Mucosa of descending colon (tissue), 3 donors: ENCODE measurements at regions not wholly inside any gene's neighbourhood (a gene's known extent, or its start where the extent isn't known, plus 50 kb on each side); places are given as distances from the start of the nearest gene placed in this dataset.

Experiments
- ATAC-seq: fragments of 200-7000 bp; cut with Tn5 transposase; one replicate; pipeline ENCODE4 v1.9.1; 2020; ENCODE audit warnings: mild to moderate bottlenecking, moderate library complexity
- DNase-seq, 3 donors: peaks; one replicate each; pipeline ENCODE4 v3.0.0-alpha.2; 2020
- H3K36me3 ChIP-seq: fragments of 200-600 bp; one replicate; pipeline ENCODE4 v1.8.0; 2021; ENCODE audit warnings: low read depth, mild to moderate bottlenecking
- H3K4me1 ChIP-seq: fragments of 200-600 bp; one replicate; pipeline ENCODE4 v1.8.0; 2021; ENCODE audit warnings: low read depth, mild to moderate bottlenecking
- H3K4me3 ChIP-seq: fragments of 200-600 bp; one replicate; pipeline ENCODE4 v1.8.0; 2021; ENCODE audit warnings: mild to moderate bottlenecking
- H3K9me3 ChIP-seq: fragments of 200-600 bp; one replicate; pipeline ENCODE4 v1.8.0; 2021; ENCODE audit warnings: mild to moderate bottlenecking
- intact Hi-C, 2 donors: fragments of 100-400 bp; cut with DNase I in 1 of 2; cut with micrococcal nuclease in 1 of 2; formaldehyde crosslinking; loops; one replicate each; pipeline versions ENCODE4 v1.11.0 to v1.11.1; 2022; cut with DNase I, micrococcal nuclease
- TF ChIP-seq, protein P1 (sequence below): fragments of 200-600 bp; IDR thresholded peaks from one replicate; pipeline ENCODE4 v1.8.0; 2022; ENCODE audit warnings: antibody characterized with exemption, mild to moderate bottlenecking
- donor health status: DM: no; HTN: no; CAD: no; lungs with moderate emphysema.
- donor health status: DM: no; HTN: no; CAD: no.
- donor health status: DM: no; HTN: yes; CAD: no.

DNA sequence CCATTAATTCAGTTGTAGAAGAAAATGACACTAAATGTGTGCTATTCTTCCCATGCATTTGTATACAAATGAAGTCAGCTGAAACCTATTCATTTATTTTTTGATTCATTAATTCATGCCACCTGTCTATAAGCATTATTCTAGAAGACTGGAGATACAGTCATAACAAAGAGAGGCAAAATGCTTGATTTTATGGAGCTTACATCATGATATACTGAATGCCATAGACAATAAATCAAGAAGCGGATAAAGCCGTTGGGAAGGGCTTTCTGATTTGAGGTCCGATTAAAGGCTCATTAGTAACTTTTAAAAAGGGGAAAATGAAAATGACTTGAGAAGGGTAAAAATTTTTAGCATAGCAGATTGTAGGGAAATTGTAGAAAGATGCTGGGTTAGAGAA, 494.9 kb downstream of the RERGL start:
- DNase-seq, result no peak
- Histone ChIP-seq H3K4me3 (no peak overlapping the region), H3K36me3 (no peaks in the 10 kb centered on the region), H3K9me3 (no peaks in the 10 kb centered on the region), H3K4me1 (no peaks in the 10 kb centered on the region)
- TF ChIP-seq, protein P1, sequence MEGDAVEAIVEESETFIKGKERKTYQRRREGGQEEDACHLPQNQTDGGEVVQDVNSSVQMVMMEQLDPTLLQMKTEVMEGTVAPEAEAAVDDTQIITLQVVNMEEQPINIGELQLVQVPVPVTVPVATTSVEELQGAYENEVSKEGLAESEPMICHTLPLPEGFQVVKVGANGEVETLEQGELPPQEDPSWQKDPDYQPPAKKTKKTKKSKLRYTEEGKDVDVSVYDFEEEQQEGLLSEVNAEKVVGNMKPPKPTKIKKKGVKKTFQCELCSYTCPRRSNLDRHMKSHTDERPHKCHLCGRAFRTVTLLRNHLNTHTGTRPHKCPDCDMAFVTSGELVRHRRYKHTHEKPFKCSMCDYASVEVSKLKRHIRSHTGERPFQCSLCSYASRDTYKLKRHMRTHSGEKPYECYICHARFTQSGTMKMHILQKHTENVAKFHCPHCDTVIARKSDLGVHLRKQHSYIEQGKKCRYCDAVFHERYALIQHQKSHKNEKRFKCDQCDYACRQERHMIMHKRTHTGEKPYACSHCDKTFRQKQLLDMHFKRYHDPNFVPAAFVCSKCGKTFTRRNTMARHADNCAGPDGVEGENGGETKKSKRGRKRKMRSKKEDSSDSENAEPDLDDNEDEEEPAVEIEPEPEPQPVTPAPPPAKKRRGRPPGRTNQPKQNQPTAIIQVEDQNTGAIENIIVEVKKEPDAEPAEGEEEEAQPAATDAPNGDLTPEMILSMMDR, result no peak
- ATAC-seq, result no peak
- intact Hi-C loops, result no loop called here

DNA sequence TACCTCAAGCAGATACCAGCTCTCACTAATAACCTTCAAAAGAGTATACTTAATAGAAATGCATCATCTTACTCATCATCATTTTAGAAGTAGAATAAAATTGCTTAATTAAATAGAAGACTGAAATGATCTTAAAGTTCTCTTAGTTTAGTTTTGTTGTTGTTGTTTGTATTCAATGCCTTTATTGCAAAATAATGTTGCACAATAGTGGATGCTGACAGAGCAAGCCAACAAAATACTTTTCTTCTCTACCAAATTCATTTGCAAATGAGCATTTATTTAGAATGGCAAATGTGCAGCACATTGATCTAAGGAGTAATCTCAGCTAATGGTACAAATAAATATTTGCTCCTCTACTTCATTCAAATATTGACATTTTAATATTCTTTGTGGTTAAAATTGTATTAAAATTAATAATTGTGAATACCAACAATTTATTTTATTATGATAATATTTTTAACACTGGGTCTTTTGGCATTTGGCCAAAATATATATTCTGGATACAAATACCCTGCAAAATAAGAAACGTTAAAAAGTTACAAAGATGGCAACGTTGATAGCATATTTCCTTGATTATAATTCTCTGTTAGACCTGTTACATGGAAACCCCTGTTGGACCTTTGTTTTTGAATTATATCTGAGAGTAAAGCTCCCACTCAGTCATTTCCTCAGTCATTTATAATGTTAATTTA, 496.1 kb downstream of the RERGL start:
- Histone ChIP-seq H3K4me3 (no peak overlapping the region), H3K36me3 (no peaks in the 10 kb centered on the region), H3K9me3 (no peaks in the 10 kb centered on the region), H3K4me1 (no peaks in the 10 kb centered on the region)
- intact Hi-C loops, result no loop called here
- TF ChIP-seq, protein P1, result no peak
- no peak for DNase-seq
- no peak for ATAC-seq

DNA sequence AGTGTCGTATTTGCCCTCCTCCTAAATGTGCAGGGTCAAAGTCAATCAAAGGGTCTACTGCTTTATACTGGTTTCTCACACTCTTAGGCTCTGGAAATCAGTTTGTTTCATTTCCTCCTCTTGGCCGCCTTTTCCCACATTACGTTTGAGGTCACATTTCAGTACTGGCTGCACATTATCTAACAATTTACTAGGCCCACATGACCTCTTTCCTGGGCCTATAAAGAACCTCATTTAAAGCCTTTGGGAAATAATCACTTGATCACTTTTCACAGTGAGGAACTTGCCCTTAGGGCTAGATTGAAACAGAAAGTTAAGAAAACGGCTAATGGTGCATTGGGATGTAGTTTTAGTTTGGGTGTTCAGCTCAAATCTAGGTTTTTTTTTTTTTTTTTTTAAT, 497.5 kb downstream of the RERGL start:
- DNase-seq (no peak), ATAC-seq (no peak)
- Histone ChIP-seq H3K9me3 (no peaks in the 10 kb centered on the region), H3K4me3 (no peak overlapping the region), H3K36me3 (no peaks in the 10 kb centered on the region), H3K4me1 (no peaks in the 10 kb centered on the region)
- intact Hi-C loops, result no loop called here
- TF ChIP-seq, protein P1, result no peak

DNA sequence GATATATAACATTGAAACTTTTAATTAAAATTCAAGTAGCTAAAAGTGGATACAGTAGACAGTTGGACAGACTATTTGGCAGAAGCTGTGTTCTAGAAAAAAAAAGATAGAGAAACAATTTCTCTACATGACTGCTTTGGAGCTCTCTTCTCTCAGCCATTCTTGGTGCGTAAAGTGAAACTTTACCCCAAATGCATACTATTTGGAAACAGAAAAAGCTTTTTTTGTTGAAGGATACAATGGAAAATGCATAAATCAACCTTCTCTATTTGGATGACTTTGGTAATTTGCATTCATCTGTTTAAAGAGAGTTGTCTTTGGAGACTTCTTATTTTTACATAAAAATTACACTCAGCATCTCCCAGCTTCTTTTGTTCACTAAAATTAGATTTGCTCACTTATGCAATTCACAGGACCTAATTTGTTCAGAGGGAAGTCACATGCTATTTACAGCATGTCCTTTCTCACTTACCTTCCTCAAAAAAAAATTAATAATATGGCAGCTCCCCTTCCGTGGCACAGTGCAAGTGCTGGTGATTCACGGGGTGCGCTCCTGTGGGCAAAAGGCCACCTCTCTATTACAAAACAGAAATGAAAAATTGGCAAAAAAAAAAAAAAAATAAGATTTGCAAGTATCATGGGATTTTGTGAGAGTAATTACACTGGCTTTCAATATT, 498.9 kb downstream of the RERGL start:
- intact Hi-C loops, result no loop called here
- Histone ChIP-seq H3K4me1 (no peaks in the 10 kb centered on the region), H3K36me3 (no peaks in the 10 kb centered on the region), H3K4me3 (no peak overlapping the region), H3K9me3 (no peaks in the 10 kb centered on the region)
- TF ChIP-seq, protein P1, result no peak
- ATAC-seq, result no peak
- DNase-seq, result no peak

DNA sequence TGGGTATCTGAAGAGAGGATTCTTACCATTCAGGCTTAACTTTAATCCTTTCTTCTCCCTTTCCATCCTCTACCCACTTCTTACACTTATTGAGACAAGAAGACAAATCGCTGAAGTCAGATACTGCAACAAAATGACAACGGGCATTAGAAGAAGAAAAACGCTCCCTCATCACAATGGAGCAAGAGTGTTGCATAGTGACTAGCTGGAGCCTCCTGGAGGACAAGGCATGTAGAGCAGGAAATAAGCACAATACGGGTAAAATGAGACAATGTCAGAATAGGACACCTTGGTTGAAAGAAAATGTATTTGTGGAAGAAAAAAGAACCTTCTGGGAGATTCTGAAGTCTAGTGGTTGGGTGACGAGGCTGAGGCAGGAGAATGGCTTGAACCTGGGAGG, 501.0 kb downstream of the RERGL start:
- TF ChIP-seq, protein P1, result no peak
- no peaks in the 10 kb centered on the region for H3K36me3 ChIP-seq
- H3K4me1 ChIP-seq, result no peaks in the 10 kb centered on the region
- intact Hi-C loops, result no loop called here
- peak in 1 of 3 donors; percentile 10 for DNase-seq
- ATAC-seq, result no peak
- H3K9me3 ChIP-seq, result no peaks in the 10 kb centered on the region
- H3K4me3 ChIP-seq, result no peak overlapping the region
